ENCODE measurements at regions not wholly inside any gene's neighbourhood (a gene's known extent, or its start where the extent isn't known, plus 50 kb on each side); places are given as distances from the start of the nearest gene placed in this dataset.

GRCh38 chr1:30405631-30406212 lies 317.7 kb downstream of the MATN1 start:
- 79 to 83% methylated on average over 8 of the region's 8 CpGs for WGBS, 2 donors
- no peak for ATAC-seq (ENCODE audit: low FRiP score)

GRCh38 chr1:30405081-30405480 lies 318.3 kb downstream of the MATN1 start:
- H3K4me3 ChIP-seq (ENCODE audit: low read length in 2 of 2) = no peak overlapping the region
- no peak overlapping the region for H3K27ac ChIP-seq (ENCODE audit: low read depth in 1 of 2, low read length in 2 of 2)
- H3K27me3 ChIP-seq (ENCODE audit: control insufficient read depth in 1 of 2, insufficient read depth in 2 of 2, low read length in 1 of 2) = no peaks in the 10 kb centered on the region
- DNase-seq (peak; percentile 9 to 27), ATAC-seq (ENCODE audit: low FRiP score) (no peak)
- no peaks in the 10 kb centered on the region for H3K36me3 ChIP-seq (ENCODE audit: control insufficient read depth in 1 of 2, insufficient read depth in 2 of 2, low read length in 1 of 2)
- WGBS, 2 donors = 63 to 80% methylated on average over 4 of the region's 4 CpGs
- intact Hi-C loops (cut with DNase I) = no loop called here
- H3K9me3 ChIP-seq (ENCODE audit: control insufficient read depth, low read length) = no peaks in the 10 kb centered on the region
- H3K4me1 ChIP-seq (ENCODE audit: control insufficient read depth in 1 of 2, insufficient read depth in 2 of 2, low read length in 2 of 2) = no peaks in the 10 kb centered on the region

More at GRCh38 chr1:30405631-30406212, 317.7 kb downstream of the MATN1 start:
- no peaks in the 10 kb centered on the region for H3K4me1 ChIP-seq (ENCODE audit: control insufficient read depth in 1 of 2, insufficient read depth in 2 of 2, low read length in 2 of 2)
- H3K36me3 ChIP-seq (ENCODE audit: control insufficient read depth in 1 of 2, insufficient read depth in 2 of 2, low read length in 1 of 2) = no peaks in the 10 kb centered on the region
- peak; percentile 12 to 19 for DNase-seq
- intact Hi-C loops (cut with DNase I) = no loop called here
- H3K9me3 ChIP-seq (ENCODE audit: control insufficient read depth, low read length) = no peaks in the 10 kb centered on the region
- no peak overlapping the region for H3K27ac ChIP-seq (ENCODE audit: low read depth in 1 of 2, low read length in 2 of 2)
- no peak overlapping the region for H3K4me3 ChIP-seq (ENCODE audit: low read length in 2 of 2)
- H3K27me3 ChIP-seq (ENCODE audit: control insufficient read depth in 1 of 2, insufficient read depth in 2 of 2, low read length in 1 of 2) = no peaks in the 10 kb centered on the region

GRCh38 chr1:30404341-30404740 lies 319.0 kb downstream of the MATN1 start:
- Histone ChIP-seq H3K27me3 (ENCODE audit: control insufficient read depth in 1 of 2, insufficient read depth in 2 of 2, low read length in 1 of 2) (no peaks in the 10 kb centered on the region), H3K9me3 (ENCODE audit: control insufficient read depth, low read length) (no peaks in the 10 kb centered on the region), H3K4me1 (ENCODE audit: control insufficient read depth in 1 of 2, insufficient read depth in 2 of 2, low read length in 2 of 2) (no peaks in the 10 kb centered on the region), H3K27ac (ENCODE audit: low read depth in 1 of 2, low read length in 2 of 2) (no peak overlapping the region), H3K36me3 (ENCODE audit: control insufficient read depth in 1 of 2, insufficient read depth in 2 of 2, low read length in 1 of 2) (no peaks in the 10 kb centered on the region), H3K4me3 (ENCODE audit: low read length in 2 of 2) (no peak overlapping the region)
- DNase-seq (peak; percentile 6 to 37), ATAC-seq (ENCODE audit: low FRiP score) (no peak)
- 71 to 74% methylated on average over 8 of the region's 8 CpGs for WGBS, 2 donors
- intact Hi-C loops (cut with DNase I) = no loop called here

- no peak overlapping the region for H3K27ac ChIP-seq (ENCODE audit: low read depth in 1 of 2, low read length in 2 of 2)
- H3K9me3 ChIP-seq (ENCODE audit: control insufficient read depth, low read length) = no peaks in the 10 kb centered on the region
- DNase-seq (peak in 1 of 2 donors; percentile 3), ATAC-seq (ENCODE audit: low FRiP score) (no peak)
- no peaks in the 10 kb centered on the region for H3K4me1 ChIP-seq (ENCODE audit: control insufficient read depth in 1 of 2, insufficient read depth in 2 of 2, low read length in 2 of 2)
- no peaks in the 10 kb centered on the region for H3K27me3 ChIP-seq (ENCODE audit: control insufficient read depth in 1 of 2, insufficient read depth in 2 of 2, low read length in 1 of 2)
- H3K4me3 ChIP-seq (ENCODE audit: low read length in 2 of 2) = no peak overlapping the region
- intact Hi-C loops (cut with DNase I) = no loop called here
- WGBS, 2 donors = 70 to 78% methylated on average over 2 of the region's 2 CpGs
- H3K36me3 ChIP-seq (ENCODE audit: control insufficient read depth in 1 of 2, insufficient read depth in 2 of 2, low read length in 1 of 2) = no peaks in the 10 kb centered on the region
These were observed 319.7 kb downstream of the MATN1 start for GRCh38 chr1:30403726-30404125.

- WGBS, 2 donors = 87 to 89% methylated on average over 10 of the region's 10 CpGs
- H3K27ac ChIP-seq (ENCODE audit: low read depth in 1 of 2, low read length in 2 of 2) = no peak overlapping the region
- H3K4me3 ChIP-seq (ENCODE audit: low read length in 2 of 2) = no peak overlapping the region
- no peaks in the 10 kb centered on the region for H3K4me1 ChIP-seq (ENCODE audit: control insufficient read depth in 1 of 2, insufficient read depth in 2 of 2, low read length in 2 of 2)
- no peaks in the 10 kb centered on the region for H3K9me3 ChIP-seq (ENCODE audit: control insufficient read depth, low read length)
- ATAC-seq (ENCODE audit: low FRiP score) (peak; percentile 20), DNase-seq (peak; percentile 17 to 31)
- intact Hi-C loops (cut with DNase I) = no loop called here
- no peaks in the 10 kb centered on the region for H3K27me3 ChIP-seq (ENCODE audit: control insufficient read depth in 1 of 2, insufficient read depth in 2 of 2, low read length in 1 of 2)
- H3K36me3 ChIP-seq (ENCODE audit: control insufficient read depth in 1 of 2, insufficient read depth in 2 of 2, low read length in 1 of 2) = no peaks in the 10 kb centered on the region
These were observed 320.2 kb downstream of the MATN1 start for GRCh38 chr1:30403061-30403645.

GRCh38 chr1:30402031-30402430 lies 321.4 kb downstream of the MATN1 start:
- Histone ChIP-seq H3K4me3 (ENCODE audit: low read length in 2 of 2) (no peak overlapping the region), H3K27ac (ENCODE audit: low read depth in 1 of 2, low read length in 2 of 2) (no peak overlapping the region), H3K27me3 (ENCODE audit: control insufficient read depth in 1 of 2, insufficient read depth in 2 of 2, low read length in 1 of 2) (no peaks in the 10 kb centered on the region), H3K9me3 (ENCODE audit: control insufficient read depth, low read length) (no peaks in the 10 kb centered on the region), H3K4me1 (ENCODE audit: control insufficient read depth in 1 of 2, insufficient read depth in 2 of 2, low read length in 2 of 2) (no peaks in the 10 kb centered on the region), H3K36me3 (ENCODE audit: control insufficient read depth in 1 of 2, insufficient read depth in 2 of 2, low read length in 1 of 2) (no peaks in the 10 kb centered on the region)
- WGBS, 2 donors = 77 to 79% methylated on average over 2 of the region's 2 CpGs
- no peak for ATAC-seq (ENCODE audit: low FRiP score)
- DNase-seq = peak; percentile 9 to 28
- intact Hi-C loops (cut with DNase I) = no loop called here

- no peaks in the 10 kb centered on the region for H3K36me3 ChIP-seq (ENCODE audit: control insufficient read depth in 1 of 2, insufficient read depth in 2 of 2, low read length in 1 of 2)
- H3K27me3 ChIP-seq (ENCODE audit: control insufficient read depth in 1 of 2, insufficient read depth in 2 of 2, low read length in 1 of 2) = no peaks in the 10 kb centered on the region
- ATAC-seq (ENCODE audit: low FRiP score) = no peak
- intact Hi-C loops (cut with DNase I) = no loop called here
- H3K4me3 ChIP-seq (ENCODE audit: low read length in 2 of 2) = no peak overlapping the region
- WGBS, 2 donors = 45 to 51% methylated on average over 4 of the region's 4 CpGs
- H3K27ac ChIP-seq (ENCODE audit: low read depth in 1 of 2, low read length in 2 of 2) = no peak overlapping the region
- H3K4me1 ChIP-seq (ENCODE audit: control insufficient read depth in 1 of 2, insufficient read depth in 2 of 2, low read length in 2 of 2) = no peaks in the 10 kb centered on the region
- DNase-seq = peak; percentile 1 to 28
- H3K9me3 ChIP-seq (ENCODE audit: control insufficient read depth, low read length) = no peaks in the 10 kb centered on the region
These were observed 322.9 kb downstream of the MATN1 start for GRCh38 chr1:30400507-30400906.

GRCh38 chr1:30399026-30399425 lies 324.4 kb downstream of the MATN1 start:
- Histone ChIP-seq H3K4me3 (ENCODE audit: low read length in 2 of 2) (no peak overlapping the region), H3K4me1 (ENCODE audit: control insufficient read depth in 1 of 2, insufficient read depth in 2 of 2, low read length in 2 of 2) (no peaks in the 10 kb centered on the region), H3K9me3 (ENCODE audit: control insufficient read depth, low read length) (no peaks in the 10 kb centered on the region), H3K27ac (ENCODE audit: low read depth in 1 of 2, low read length in 2 of 2) (no peak overlapping the region), H3K27me3 (ENCODE audit: control insufficient read depth in 1 of 2, insufficient read depth in 2 of 2, low read length in 1 of 2) (no peaks in the 10 kb centered on the region), H3K36me3 (ENCODE audit: control insufficient read depth in 1 of 2, insufficient read depth in 2 of 2, low read length in 1 of 2) (no peaks in the 10 kb centered on the region)
- WGBS, 2 donors = 76 to 78% methylated on average over 7 of the region's 7 CpGs
- no peak for ATAC-seq (ENCODE audit: low FRiP score)
- peak; percentile 20 to 40 for DNase-seq
- intact Hi-C loops (cut with DNase I) = no loop called here

- no peak for ATAC-seq (ENCODE audit: low FRiP score)
These were observed 325.8 kb downstream of the MATN1 start for GRCh38 chr1:30397576-30397975.

More at GRCh38 chr1:30397576-30397975, 325.8 kb downstream of the MATN1 start:
- no peaks in the 10 kb centered on the region for H3K4me1 ChIP-seq (ENCODE audit: control insufficient read depth in 1 of 2, insufficient read depth in 2 of 2, low read length in 2 of 2)
- H3K27ac ChIP-seq (ENCODE audit: low read depth in 1 of 2, low read length in 2 of 2) = no peak overlapping the region
- WGBS, 2 donors = 82 to 89% methylated on average over 6 of the region's 6 CpGs
- DNase-seq = peak; percentile 9 to 35
- H3K9me3 ChIP-seq (ENCODE audit: control insufficient read depth, low read length) = no peaks in the 10 kb centered on the region
- no peaks in the 10 kb centered on the region for H3K36me3 ChIP-seq (ENCODE audit: control insufficient read depth in 1 of 2, insufficient read depth in 2 of 2, low read length in 1 of 2)
- no peak overlapping the region for H3K4me3 ChIP-seq (ENCODE audit: low read length in 2 of 2)
- H3K27me3 ChIP-seq (ENCODE audit: control insufficient read depth in 1 of 2, insufficient read depth in 2 of 2, low read length in 1 of 2) = no peaks in the 10 kb centered on the region
- intact Hi-C loops (cut with DNase I) = no loop called here

All from aorta (tissue), 5 donors.